ENCODE measurements at regions not wholly inside any gene's neighbourhood (a gene's known extent, or its start where the extent isn't known, plus 50 kb on each side); places are given as distances from the start of the nearest gene placed in this dataset.

DNA sequence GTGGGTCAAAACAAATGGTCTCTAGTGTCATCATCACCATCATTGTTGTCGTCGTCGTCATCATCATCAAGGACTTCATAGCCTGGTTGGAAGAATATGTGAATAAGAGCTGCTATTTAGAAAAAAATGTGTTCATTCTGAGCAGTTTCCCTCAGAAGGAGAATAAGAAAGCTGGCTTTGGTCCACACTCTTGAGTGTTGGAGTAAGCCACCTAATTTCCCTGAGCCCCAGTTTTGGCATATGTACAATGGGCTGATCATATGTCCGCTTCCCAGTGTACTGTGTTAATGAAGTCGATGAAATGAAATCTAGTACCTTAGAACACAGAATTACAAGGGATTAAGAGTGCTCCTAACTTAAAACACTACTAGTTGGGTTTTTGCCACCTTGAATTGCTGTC, 545.5 kb downstream of the CCDC171 start:
- no peak for DNase-seq (ENCODE audit: low read depth)

- DNase-seq (ENCODE audit: low read depth): no peak
These were observed 547.1 kb downstream of the CCDC171 start for GRCh38 chr9:16099732-16100536.

GRCh38 chr9:16100537-16101091, 547.8 kb downstream of the CCDC171 start:
- no peak for DNase-seq (ENCODE audit: low read depth)

- DNase-seq (ENCODE audit: low read depth): no peak
These were observed 549.3 kb downstream of the CCDC171 start for GRCh38 chr9:16102154-16102553.

- no peak for DNase-seq (ENCODE audit: low read depth)
These were observed 551.0 kb downstream of the CCDC171 start for GRCh38 chr9:16103620-16104397.

GRCh38 chr9:16105168-16106020, 552.6 kb downstream of the CCDC171 start:
- DNase-seq (ENCODE audit: low read depth): no peak

- DNase-seq (ENCODE audit: low read depth): no peak
These were observed 553.3 kb downstream of the CCDC171 start for GRCh38 chr9:16106021-16106571.

GRCh38 chr9:16112116-16112515, 559.3 kb downstream of the CCDC171 start:
- DNase-seq (ENCODE audit: low read depth): no peak

GRCh38 chr9:16115994-16116393, 563.2 kb downstream of the CCDC171 start:
- DNase-seq (ENCODE audit: low read depth): no peak

- DNase-seq (ENCODE audit: low read depth): no peak
These were observed 565.2 kb downstream of the CCDC171 start for GRCh38 chr9:16118043-16118442.

- no peak for DNase-seq (ENCODE audit: low read depth)
These were observed 566.7 kb downstream of the CCDC171 start for GRCh38 chr9:16119261-16120230.

GRCh38 chr9:16120231-16120641, 567.4 kb downstream of the CCDC171 start:
- no peak for DNase-seq (ENCODE audit: low read depth)

DNA sequence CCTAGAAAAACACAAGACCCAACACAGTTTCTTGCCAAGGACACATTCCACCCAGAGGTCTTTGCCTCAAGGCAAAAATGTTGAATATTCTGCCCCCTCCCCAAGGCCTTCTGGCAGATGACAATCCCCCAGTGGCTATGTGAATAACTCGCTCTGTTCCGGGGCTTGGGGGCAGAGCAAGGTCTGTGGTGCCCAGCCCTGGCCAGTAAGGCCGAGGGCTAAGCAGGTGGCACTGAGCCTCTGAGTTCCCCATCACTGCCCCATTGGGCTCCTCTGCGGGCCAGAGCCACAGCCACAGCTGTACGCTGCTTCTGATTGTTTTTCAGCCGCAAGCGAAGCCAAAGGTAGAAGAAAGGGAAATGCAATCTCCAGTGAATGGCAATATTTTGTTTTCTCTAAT, 567.9 kb downstream of the CCDC171 start:
- no peak for DNase-seq (ENCODE audit: low read depth)

DNA sequence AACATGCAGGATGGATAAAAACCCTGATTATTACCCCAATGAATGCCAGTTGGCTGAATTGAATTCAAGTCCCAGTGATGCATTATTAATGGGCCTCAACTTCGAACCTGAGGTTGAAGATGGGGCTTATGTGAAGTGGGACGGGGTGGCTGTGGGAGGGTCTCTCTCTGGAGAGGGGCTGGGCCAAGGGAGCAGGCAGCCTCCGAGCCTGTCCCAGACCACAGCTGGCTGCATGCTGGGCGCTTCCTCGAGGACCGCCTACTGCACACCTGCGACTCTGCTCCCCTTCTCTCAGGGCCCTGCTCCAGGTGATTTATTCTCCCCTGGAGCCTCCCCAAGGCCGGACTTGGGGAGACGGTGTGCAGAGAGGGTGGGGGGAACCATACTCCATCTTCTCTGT, 568.3 kb downstream of the CCDC171 start:
- DNase-seq (ENCODE audit: low read depth): no peak

DNA sequence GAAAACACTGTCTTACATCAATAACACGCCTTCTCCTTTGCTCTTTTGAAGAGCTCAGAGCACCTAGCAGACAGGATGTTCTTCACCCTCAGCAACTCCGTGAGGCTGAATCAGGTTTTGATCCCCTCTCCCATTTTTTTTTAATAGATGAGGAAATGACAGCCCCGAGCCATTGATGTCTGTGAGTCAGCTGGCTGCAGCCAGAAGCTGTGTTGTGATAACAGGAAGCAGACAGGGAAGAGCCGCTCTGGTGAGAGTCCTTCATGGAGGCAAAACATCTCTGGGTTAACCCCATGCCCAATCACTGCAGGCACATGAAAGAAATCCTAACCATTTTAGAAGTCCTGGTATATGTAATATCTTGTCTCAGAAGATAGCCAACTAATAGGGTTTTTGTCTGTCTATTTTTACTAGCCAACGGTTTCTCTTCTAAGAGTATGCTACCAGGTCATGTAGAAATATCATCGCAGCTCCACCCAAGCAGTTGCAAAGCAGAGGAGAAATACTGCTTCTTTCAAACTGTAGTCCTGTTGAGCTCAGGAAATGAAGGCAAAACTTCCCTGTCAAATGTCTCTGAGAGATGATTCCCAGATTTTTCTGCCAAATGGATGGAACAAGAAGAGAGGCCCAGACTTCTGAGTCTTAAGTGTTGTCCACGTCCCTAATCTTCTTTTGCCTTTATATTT, 568.9 kb downstream of the CCDC171 start:
- DNase-seq (ENCODE audit: low read depth): no peak

GRCh38 chr9:16125629-16126028, 572.8 kb downstream of the CCDC171 start:
- DNase-seq (ENCODE audit: low read depth): no peak

DNA sequence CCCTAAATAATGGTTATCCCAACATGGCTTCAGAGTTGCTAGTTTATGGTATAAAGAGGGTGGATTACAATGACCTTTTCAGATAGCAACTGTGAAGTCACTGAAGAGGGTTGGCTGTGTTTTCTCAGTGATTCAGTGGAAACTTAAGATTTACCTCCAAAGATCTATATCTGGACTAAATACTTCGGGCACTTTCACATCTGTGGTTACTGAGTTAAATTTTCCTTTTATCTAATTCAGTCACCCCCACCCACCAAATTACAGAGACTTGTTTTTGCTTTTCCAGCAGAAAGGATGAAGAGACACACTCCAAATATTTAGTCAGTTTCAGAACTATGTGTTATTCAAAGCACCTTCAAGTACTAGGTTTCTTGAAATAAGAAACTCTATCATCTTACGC, 573.2 kb downstream of the CCDC171 start:
- DNase-seq (ENCODE audit: low read depth): no peak

DNA sequence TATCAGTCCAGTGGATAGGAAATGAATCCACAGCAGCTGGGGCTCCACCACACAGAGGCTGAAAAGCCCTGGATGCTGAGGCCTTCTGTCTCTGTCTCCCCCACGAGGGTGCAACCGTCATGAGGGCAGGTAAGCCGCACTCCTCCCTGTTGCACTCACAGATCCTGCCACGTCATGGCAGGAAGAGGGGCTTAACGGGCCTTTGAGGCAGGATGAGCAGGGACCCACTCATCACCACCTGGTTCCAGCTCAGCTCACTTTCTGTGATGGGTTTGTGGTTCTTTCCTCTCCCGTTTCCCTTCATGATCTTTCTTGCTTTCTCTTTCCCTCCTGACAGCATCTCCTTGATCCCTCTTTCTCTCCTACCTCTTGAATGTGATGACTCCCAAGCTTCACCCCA, 575.2 kb downstream of the CCDC171 start:
- DNase-seq (ENCODE audit: low read depth): no peak

DNA sequence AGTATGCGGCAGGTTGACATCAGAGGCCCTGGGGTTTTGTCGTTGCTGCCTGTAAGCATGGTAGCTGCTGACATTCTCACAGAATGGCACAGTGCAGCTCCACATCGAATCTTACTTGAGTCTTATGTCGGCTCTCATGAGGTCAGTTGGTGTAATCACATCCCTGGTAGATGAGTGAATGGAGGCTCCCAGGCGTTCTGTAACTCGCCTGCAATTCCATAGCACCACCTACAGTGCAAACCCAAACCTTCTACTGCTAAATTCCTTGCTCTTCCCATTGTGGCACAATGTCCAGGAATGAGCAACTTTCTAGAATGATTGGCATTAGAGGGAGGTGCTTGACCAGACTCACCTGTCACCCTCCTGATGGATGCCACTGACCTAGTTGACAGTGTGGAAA, 578.4 kb downstream of the CCDC171 start:
- DNase-seq (ENCODE audit: low read depth): no peak

GRCh38 chr9:16132513-16132912, 579.7 kb downstream of the CCDC171 start:
- no peak for DNase-seq (ENCODE audit: low read depth)

Measured in stimulated activated CD8-positive, alpha-beta memory T cell treated with anti-CD3 and anti-CD28 coated beads, Interleukin-15, amount 100 ng/mL, for 24 hours (primary cell).